ENCODE measurements at regions not wholly inside any gene's neighbourhood (a gene's known extent, or its start where the extent isn't known, plus 50 kb on each side); places are given as distances from the start of the nearest gene placed in this dataset.

DNA sequence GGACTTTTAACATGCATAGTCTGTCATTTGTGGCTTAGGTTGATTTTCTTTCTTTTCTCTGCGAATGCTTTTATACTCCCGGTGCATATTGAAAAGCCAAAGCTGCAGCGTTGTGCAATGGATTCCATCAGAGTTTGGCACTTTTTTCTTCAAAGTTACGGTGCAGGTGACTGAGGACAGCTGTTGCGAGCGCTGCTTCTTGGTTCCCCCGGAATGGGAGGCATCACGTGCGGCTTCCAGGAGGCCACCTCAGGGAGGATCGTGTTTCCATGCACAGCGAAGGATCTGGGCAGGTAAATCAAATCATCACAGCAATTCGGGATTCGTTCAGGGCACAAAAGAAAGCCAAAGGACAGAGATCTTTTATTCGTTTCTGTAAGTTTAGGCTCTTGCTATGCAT is 109.6 kb upstream of the ALKAL2 start:
- TF ChIP-seq, protein P1, sequence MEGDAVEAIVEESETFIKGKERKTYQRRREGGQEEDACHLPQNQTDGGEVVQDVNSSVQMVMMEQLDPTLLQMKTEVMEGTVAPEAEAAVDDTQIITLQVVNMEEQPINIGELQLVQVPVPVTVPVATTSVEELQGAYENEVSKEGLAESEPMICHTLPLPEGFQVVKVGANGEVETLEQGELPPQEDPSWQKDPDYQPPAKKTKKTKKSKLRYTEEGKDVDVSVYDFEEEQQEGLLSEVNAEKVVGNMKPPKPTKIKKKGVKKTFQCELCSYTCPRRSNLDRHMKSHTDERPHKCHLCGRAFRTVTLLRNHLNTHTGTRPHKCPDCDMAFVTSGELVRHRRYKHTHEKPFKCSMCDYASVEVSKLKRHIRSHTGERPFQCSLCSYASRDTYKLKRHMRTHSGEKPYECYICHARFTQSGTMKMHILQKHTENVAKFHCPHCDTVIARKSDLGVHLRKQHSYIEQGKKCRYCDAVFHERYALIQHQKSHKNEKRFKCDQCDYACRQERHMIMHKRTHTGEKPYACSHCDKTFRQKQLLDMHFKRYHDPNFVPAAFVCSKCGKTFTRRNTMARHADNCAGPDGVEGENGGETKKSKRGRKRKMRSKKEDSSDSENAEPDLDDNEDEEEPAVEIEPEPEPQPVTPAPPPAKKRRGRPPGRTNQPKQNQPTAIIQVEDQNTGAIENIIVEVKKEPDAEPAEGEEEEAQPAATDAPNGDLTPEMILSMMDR (IDR thresholded peaks at IDR 0.05) = no peak
- no peak for TF ChIP-seq POLR2A (IDR thresholded peaks at IDR 0.05)
